HAP-1 (cell line): ENCODE measurements at regions not wholly inside any gene's neighbourhood (a gene's known extent, or its start where the extent isn't known, plus 50 kb on each side); places are given as distances from the start of the nearest gene placed in this dataset.
"Not testable (repeated sequence)": the region's sequence is repeated elsewhere in the genome, so short reads cannot be mapped to it uniquely, and the experiment has no call there.

Source experiments
- DNase-seq, 2 experiments: peaks; one replicate each; pipeline ENCODE4 v3.0.0-alpha.2; 2016 to 2020; ENCODE audit warnings: low spot score in 2 of 2
- H3K27me3 ChIP-seq: fragments of 250-450 bp; sonication (Bioruptor Pico); 2 replicates; pipeline ENCODE4 v1.5.1; 2020; ENCODE audit warnings: low read depth, mild to moderate bottlenecking, moderate library complexity
- H3K36me3 ChIP-seq: fragments of 250-450 bp; sonication (Bioruptor Pico); replicated peaks from 2 replicates; pipeline ENCODE4 v1.5.1; 2020; ENCODE audit warnings: mild to moderate bottlenecking
- H3K4me1 ChIP-seq: fragments of 250-450 bp; sonication (Bioruptor Pico); 2 replicates; pipeline ENCODE4 v1.5.1; 2020; ENCODE audit warnings: mild to moderate bottlenecking
- H3K4me3 ChIP-seq: fragments of 250-450 bp; sonication (Bioruptor Pico); 2 replicates; pipeline ENCODE4 v1.5.1; 2020; ENCODE audit warnings: mild to moderate bottlenecking, moderate library complexity
- H3K9me3 ChIP-seq: fragments of 250-450 bp; sonication (Bioruptor Pico); 2 replicates; pipeline ENCODE4 v1.5.1; 2020; ENCODE audit warnings: mild to moderate bottlenecking, moderate library complexity
- in situ Hi-C: fragments of 300-500 bp; cut with MboI; formaldehyde crosslinking; loops from 3 replicates; pipeline ENCODE4 v1.14.3; 2020; ENCODE audit warnings: low sequenced_read_pairs, inconsistent platforms, mixed read lengths

- in situ Hi-C loops, H3K36me3 ChIP-seq, H3K27me3 ChIP-seq, H3K4me3 ChIP-seq, DNase-seq, H3K4me1 ChIP-seq, H3K9me3 ChIP-seq: not testable (repeated sequence)
These were observed 75.4 kb upstream of the ARX start for GRCh38 chrX:25091152-25091551.

DNA sequence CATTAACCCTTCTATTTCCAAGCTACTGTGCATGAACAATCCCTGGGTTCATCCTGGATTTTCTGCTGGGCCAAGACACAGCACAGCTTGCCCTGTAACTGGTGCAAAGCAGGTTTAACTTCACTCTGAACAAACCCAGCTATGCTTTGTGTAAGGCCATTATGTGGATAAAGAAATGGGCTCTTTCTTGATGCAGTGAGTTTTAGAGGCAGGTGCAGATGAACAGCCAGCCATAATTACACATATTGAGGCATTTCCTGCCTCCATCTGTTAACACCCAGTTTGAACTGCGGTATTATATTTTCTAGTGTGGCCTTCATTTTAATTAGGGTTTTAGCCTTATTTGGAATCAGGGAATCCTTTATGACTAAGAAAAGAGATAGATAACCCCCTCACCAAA, 68.7 kb upstream of the ARX start:
- in situ Hi-C loops, result no loop called here

GRCh38 chrX:25083661-25084060, 67.9 kb upstream of the ARX start:
- DNase-seq, result no peak
- Histone ChIP-seq H3K9me3 (peaks cover 3% of the 10 kb centered on the region), H3K27me3 (no peaks in the 10 kb centered on the region; the same call in 1 of the 2 replicates), H3K4me1 (no peaks in the 10 kb centered on the region), H3K36me3 (no peaks in the 10 kb centered on the region), H3K4me3 (no peak overlapping the region)
- in situ Hi-C loops, result no loop called here

More for the DNA sequence above, 68.7 kb upstream of the ARX start:
- Histone ChIP-seq H3K36me3 (no peaks in the 10 kb centered on the region), H3K9me3 (peaks cover 5% of the 10 kb centered on the region), H3K4me1 (no peaks in the 10 kb centered on the region), H3K27me3 (no peaks in the 10 kb centered on the region; the same call in 1 of the 2 replicates), H3K4me3 (no peak overlapping the region)
- DNase-seq, result no peak

GRCh38 chrX:25079020-25079419, 63.3 kb upstream of the ARX start:
- no peaks in the 10 kb centered on the region for H3K4me1 ChIP-seq
- no peaks in the 10 kb centered on the region for H3K36me3 ChIP-seq
- peak in 1 of 2 experiments; percentile 52 for DNase-seq
- no peaks in the 10 kb centered on the region for H3K27me3 ChIP-seq
- in situ Hi-C loops, result no loop called here
- no peaks in the 10 kb centered on the region for H3K9me3 ChIP-seq
- H3K4me3 ChIP-seq, result no peak overlapping the region

DNA sequence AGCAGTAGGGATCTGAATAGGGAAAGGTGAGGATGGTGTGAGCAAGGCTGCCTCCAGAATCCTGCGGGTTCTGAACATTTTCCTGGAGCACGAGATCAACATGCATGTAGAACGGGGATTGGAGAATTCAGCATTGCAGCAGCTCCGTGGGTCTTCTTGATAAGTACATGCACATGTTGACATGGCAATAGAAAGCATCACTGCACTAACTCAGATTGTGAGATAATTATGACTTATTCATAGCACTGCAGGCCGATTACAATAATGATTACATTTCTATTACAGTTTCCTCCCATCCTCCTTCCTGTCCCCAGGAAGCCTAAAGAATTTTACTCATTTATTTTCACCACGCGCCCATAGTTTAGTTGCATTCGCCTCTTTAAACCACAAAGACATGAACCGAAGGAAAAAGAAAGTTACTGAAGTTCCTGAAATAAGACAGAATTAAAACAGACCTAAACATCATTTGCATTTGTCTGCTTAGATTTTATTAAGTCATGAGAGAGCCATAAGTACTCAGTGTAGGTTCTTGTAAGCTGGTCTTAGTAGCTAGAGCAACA, 61.3 kb upstream of the ARX start:
- in situ Hi-C loops, result no loop called here
- Histone ChIP-seq H3K4me1 (no peaks in the 10 kb centered on the region; the same call in 1 of the 2 replicates), H3K4me3 (no peak overlapping the region), H3K9me3 (no peaks in the 10 kb centered on the region), H3K27me3 (no peaks in the 10 kb centered on the region), H3K36me3 (no peaks in the 10 kb centered on the region)
- no peak for DNase-seq

GRCh38 chrX:25072247-25072646, 56.5 kb upstream of the ARX start:
- Histone ChIP-seq H3K36me3 (peaks cover 4% of the 10 kb centered on the region; the same call in 1 of the 2 replicates), H3K4me1 (peaks cover 12% of the 10 kb centered on the region), H3K27me3 (no peaks in the 10 kb centered on the region), H3K9me3 (peaks cover 6% of the 10 kb centered on the region; the same call in 1 of the 2 replicates), H3K4me3 (no peak overlapping the region)
- DNase-seq, result no peak
- in situ Hi-C loops, result no loop called here

DNA sequence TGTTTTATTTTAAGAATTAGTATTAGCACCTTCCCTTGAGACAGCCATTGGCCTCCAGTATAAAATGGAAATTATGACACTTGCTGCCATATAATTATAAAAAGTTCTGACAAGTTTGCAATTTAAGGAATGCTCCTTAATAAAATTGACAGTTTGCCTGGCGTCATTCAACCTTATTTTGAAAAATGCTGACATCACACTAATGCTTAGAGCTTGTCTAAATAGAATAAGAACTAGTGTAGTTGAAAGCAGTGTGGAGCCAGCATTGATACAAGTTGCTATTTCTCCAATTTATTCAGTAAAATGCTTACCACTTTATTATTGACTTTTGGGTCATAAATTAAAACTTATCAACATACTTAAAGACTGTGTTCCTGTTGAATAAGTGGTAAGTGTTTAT, 54.3 kb upstream of the ARX start:
- in situ Hi-C loops, result no loop called here
- no peak for DNase-seq

DNA sequence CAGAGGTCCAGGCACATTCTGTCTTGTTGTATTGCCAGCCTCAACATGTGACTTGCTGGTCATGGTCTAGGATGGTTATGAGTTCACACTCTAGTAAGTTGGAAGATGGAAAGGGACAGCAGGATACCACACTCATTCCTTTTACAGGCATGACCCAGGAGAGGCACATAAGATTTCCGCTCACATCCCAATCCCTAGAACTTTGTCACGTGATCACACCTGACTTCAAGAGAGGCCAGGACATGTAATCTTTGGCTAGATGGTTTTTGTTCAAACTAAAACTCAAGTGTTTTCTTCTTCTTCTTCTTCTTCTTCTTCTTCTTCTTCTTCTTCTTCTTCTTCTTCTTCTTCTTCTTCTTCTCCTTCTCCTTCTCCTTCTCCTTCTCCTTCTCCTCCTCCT, 53.4 kb upstream of the ARX start:
- peaks cover 12% of the 10 kb centered on the region for H3K4me1 ChIP-seq
- H3K36me3 ChIP-seq, result peaks cover 4% of the 10 kb centered on the region; the same call in 1 of the 2 replicates
- DNase-seq, result no peak
- peaks cover 6% of the 10 kb centered on the region; the same call in 1 of the 2 replicates for H3K9me3 ChIP-seq
- H3K4me3 ChIP-seq, result no peak overlapping the region
- in situ Hi-C loops, result no loop called here
- H3K27me3 ChIP-seq, result no peaks in the 10 kb centered on the region

More for the DNA sequence above, 54.3 kb upstream of the ARX start:
- Histone ChIP-seq H3K9me3 (peaks cover 6% of the 10 kb centered on the region; the same call in 1 of the 2 replicates), H3K4me1 (peaks cover 12% of the 10 kb centered on the region), H3K27me3 (no peaks in the 10 kb centered on the region), H3K4me3 (no peak overlapping the region), H3K36me3 (peaks cover 4% of the 10 kb centered on the region; the same call in 1 of the 2 replicates)

DNA sequence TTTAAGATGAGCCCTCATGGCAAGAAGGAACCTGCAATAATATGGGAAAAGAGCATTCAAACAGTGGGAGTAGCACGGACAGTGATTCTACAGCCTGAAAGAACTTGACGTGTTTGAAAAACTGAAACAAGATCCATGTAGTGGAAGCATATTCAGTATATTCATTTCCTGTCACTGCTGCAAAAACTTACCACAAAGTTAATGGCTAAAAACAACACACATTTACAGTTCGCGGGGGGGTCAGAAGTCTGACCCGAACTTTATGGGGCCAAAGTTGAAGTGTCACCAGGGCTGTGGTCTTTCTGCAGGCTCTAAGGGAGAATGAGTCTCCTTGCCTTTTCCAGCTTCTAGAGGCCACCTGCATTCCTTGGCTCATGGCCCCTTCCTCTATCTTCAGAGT, 52.6 kb upstream of the ARX start:
- in situ Hi-C loops, result no loop called here
- Histone ChIP-seq H3K36me3 (peaks cover 4% of the 10 kb centered on the region; the same call in 1 of the 2 replicates), H3K4me3 (no peak overlapping the region), H3K9me3 (peaks cover 6% of the 10 kb centered on the region; the same call in 1 of the 2 replicates), H3K27me3 (no peaks in the 10 kb centered on the region), H3K4me1 (peaks cover 13% of the 10 kb centered on the region)
- DNase-seq, result no peak

DNA sequence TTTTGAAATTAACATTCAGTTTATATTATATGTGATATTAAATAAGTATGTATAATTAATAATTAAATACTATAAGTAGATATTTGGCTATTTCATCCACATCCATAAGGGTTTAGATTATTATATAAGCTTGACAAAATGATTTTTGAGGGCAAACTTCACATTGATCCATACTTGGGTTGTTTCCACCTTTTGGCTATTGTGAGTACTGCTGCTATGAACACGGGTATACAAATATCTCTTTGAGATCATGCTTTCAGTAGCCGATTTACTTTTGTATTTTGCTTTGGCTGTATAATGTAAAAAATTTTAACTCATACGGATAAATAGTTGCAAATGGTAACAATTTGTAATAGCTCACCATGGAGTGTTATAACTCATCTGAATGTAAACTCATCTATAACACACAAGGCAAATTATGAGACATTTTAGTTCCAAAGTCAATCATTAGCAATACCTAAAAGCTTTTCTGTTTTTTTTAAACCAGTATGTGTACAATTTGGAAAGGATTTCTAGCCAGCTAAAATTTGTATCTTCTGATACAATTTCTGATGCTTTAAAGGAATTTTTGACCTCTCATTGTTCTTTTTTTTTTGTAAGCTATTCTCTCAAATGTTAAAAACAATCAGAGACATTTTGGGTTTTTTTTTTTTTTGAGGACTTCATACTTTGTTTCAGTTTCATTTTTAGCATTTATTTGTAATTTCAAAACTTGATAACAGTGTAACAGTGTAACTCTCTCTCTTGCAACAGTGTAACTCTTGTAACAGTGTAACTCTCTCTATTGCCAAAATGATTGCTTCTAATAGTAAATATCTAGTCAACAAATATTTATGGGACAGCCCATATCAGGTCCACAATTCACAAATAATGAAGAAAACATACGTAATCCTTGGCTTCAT, 51.8 kb upstream of the ARX start:
- in situ Hi-C loops, result no loop called here
- no peak overlapping the region for H3K4me3 ChIP-seq

DNA sequence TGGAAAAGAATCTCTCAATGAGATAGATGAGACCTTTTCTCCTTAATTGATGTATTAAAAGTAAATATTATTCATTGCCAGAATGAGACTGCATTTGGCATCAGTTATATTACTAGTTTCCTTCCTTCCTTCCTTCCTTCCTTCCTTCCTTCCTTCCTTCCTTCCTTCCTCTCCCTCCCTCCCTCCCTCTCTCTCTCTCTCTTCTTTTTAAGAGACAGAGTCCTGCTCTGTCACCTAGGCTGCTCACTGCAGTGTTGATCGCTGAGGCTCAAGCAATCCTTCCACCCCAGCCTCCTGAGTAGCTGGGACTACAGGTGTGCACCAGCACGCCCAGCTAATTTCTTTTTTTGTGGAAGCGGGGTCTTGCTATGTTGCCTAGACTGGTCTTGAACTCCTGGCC, 50.4 kb upstream of the ARX start:
- H3K4me3 ChIP-seq, result no peak overlapping the region

More for the DNA sequence above, 51.8 kb upstream of the ARX start:
- H3K27me3 ChIP-seq, result no peaks in the 10 kb centered on the region
- DNase-seq, result no peak
- peaks cover 15% of the 10 kb centered on the region for H3K4me1 ChIP-seq
- peaks cover 6% of the 10 kb centered on the region; the same call in 1 of the 2 replicates for H3K9me3 ChIP-seq
- peaks cover 4% of the 10 kb centered on the region; the same call in 1 of the 2 replicates for H3K36me3 ChIP-seq

More for the DNA sequence above, 50.4 kb upstream of the ARX start:
- H3K36me3 ChIP-seq, result peaks cover 2% of the 10 kb centered on the region; the same call in 1 of the 2 replicates
- peaks cover 2% of the 10 kb centered on the region; the same call in 1 of the 2 replicates for H3K9me3 ChIP-seq
- no peaks in the 10 kb centered on the region for H3K27me3 ChIP-seq
- in situ Hi-C loops, result no loop called here
- no peak for DNase-seq
- peaks cover 12% of the 10 kb centered on the region for H3K4me1 ChIP-seq
